Middle frontal gyrus (tissue), 1 donor: ENCODE measurements at regions not wholly inside any gene's neighbourhood (a gene's known extent, or its start where the extent isn't known, plus 50 kb on each side); places are given as distances from the start of the nearest gene placed in this dataset.
"Not testable (repeated sequence)": the region's sequence is repeated elsewhere in the genome, so short reads cannot be mapped to it uniquely, and the experiment has no call there.

ENCODE experiments used
- DNase-seq: peaks from one replicate; pipeline ENCODE4 v3.0.0-alpha.2; 2015; ENCODE audit warnings: low spot score; ENCODE audit errors: extremely low spot score

DNA sequence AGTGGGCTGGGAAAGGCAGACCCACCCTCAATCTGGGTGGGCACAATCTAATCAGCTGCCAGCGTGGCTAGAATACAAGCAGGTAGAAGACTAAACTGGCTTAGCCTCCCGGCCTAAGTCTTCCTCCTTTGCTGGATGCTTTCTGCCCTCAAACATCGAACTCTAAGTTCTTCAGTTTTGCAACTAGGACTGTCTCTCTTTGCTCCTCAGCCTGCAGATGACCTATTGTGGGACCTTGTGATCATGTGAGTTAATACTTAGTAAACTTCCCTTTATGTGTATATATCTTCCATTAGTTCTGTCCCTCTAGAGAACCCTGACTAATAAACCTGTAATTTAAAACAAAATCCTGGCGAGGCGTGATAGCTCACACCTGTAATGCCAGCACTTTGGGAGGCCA lies 51.8 kb upstream of the SLC39A8 start:
- not testable (repeated sequence) for DNase-seq

DNA sequence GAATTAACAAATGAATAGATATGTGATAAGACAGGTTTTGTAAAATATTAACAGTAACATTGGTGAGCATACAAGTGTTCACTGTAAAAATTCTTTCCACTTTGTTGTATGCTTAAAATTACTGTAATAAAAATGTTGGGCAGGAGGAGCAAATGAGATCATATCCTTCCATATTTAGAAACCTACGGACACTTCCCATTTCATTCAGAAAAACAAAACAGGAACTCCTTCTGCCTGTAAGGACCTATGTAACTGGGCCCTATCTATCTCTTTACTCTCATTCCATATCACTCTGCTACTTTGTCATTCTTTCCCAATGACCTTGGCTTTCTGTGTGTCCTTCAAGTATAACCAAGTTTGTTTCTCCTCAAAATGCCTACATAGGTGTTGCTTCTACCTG lies 53.7 kb upstream of the SLC39A8 start:
- no peak for DNase-seq

DNA sequence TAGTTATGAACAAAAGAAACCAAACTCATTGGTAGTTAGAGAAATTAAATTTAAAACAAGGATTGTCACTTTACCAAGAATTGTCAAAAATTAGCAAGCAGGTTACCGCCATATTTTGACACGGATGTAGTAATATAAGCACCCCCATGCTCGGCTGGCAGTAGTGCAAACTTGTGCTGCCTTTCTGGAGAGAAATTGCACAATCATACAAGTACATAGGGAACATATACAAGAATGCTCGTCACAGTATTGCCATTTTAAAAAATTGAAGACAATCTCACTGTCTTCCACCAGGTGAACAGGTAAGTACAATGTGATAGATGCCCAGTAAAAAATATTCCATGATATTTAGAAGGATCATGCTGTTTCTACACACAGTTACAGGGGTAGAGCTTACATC lies 55.6 kb upstream of the SLC39A8 start:
- no peak for DNase-seq

DNA sequence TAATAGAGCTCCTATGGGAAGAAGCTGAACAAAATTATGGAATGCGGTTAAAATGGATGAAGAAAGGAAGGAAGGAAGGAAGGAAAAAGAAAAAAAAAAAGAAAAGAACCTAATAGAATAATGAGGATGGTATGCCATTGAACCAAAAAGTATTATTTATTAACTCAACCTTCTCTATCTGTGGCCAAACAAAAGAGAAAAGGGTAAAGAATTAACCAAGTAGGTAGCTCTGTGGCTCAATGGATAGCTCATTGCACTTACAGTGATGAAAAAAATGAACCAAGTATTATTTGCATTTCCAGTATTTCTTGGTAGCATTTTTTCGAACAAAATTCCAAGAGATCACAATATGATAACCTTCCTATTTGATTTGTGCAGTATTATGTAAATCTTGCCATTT lies 56.9 kb upstream of the SLC39A8 start:
- DNase-seq: no peak

DNA sequence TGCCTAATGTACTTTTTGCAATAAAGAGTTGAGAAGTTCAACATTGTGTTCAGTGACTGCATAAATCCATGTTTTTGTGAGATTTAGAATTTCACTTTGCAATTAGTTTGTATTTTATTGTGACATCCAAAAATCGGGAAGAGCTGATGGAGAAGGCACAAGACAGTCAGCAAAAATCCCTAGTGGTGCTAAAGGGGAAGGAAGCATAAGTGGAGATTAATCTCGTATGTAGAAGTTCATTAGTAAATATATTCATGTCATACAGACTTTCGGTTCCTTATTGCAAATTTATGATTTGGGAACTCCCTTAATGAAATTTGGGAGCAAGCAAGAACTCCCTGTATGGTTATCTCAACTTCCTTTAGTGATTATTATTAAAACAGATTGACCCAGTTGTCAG lies 57.8 kb upstream of the SLC39A8 start:
- no peak for DNase-seq

DNA sequence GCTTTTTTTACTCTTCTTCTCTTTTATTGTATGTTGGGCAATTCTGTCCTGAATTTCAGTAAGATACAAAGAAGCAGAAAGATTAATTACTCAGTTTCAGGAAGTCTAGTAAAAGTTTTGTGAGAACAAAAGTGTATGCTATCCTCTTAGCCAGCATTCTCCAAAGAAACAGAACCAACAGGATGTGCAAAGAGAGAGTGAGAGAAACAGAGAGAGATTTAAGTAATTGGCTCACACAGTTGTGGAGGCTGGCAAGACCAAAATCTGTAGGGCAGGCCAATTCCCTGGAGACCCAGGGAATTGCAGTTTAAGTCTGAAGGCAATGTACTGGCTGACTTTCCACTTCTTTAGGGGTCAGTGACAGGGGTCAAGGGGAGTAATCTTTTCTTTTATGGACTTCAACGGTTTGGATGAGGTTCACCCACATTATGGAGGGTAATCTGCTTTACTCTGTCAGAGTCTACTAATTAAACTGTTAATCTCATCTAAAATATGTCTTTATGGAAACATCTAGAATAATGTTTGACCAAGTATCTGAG lies 59.2 kb upstream of the SLC39A8 start:
- no peak for DNase-seq

DNA sequence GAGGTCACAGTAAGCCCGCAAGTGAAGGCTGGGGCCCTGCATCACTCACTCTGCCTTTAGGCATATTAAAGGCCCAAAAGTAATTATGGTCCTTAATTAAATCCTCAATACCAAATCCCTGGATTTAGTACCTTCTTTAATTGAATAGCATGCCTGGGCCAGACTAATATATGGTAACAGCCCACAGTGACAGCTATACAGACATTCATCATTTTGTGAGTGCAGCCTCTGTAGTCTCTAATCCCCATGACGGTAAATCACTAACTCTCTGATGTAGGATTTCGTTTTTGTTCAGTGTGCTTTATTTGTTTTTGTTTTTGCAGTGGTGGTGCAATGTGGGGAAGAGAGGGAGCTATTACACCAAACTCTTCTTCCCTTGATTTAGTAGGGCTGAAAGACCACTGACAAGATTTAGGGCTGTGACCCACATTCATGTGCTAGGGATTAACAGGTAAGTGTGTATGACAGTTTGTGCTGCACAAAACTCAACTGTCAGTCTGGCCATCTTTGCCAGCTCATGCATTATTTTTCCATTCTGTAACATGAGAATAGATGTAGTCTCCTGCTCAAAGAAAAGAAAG lies 60.6 kb upstream of the SLC39A8 start:
- no peak for DNase-seq

DNA sequence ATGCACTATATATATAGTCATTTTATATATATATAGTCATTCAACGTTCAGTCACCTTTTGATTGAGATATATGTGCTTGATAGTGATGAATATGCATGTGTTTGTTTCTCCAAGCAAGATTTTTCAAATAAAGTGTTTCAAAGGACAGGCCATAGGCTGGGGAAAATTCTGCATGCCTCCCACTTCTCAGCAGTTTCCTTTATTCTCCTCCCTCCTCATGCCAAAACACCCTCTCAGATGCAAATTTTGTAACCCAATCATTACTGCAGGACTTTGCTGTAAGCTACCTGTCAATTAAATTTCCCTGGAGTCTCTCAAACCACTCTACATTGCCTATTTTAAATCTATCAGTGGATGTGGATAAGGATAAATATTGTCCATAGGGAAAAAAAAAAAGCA lies 65.6 kb upstream of the SLC39A8 start:
- DNase-seq: not testable (repeated sequence)

DNA sequence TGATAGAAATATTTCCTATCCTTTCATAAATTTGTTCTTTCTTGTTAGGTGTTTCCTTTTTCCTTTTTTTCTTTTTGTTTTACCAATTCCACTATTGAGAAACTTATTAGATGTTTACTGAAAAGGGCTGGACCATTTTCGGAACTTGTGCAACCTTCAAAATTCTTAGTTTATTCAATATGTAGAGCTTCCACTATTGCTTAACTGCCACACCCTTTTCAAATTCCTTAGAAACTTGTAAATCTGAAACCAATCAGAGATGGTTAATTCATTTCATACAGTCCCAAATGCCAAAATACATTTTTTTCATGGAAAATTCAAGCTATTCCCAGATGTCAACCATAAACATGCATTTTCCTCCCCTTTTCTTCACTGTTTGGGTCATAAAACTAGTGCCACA lies 66.1 kb upstream of the SLC39A8 start:
- no peak for DNase-seq

DNA sequence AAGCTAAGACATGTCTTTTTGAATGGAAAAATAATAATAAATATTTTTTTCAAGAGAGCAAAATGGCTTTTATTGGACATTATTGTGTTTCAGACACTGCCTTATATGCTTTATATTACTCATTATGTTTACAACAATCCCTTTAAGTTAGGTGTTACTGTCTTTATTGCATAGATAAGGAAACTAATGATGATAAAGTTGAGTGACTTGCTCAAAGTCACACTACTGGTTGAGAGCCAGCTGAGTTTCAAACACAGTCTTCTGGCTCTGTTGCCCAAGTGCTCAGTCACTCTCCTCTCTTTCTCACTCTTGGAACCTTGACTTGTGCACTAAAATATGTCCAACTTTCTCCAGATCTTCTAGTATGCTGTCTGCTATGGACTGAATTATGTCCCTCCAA lies 71.5 kb upstream of the SLC39A8 start:
- DNase-seq: no peak

DNA sequence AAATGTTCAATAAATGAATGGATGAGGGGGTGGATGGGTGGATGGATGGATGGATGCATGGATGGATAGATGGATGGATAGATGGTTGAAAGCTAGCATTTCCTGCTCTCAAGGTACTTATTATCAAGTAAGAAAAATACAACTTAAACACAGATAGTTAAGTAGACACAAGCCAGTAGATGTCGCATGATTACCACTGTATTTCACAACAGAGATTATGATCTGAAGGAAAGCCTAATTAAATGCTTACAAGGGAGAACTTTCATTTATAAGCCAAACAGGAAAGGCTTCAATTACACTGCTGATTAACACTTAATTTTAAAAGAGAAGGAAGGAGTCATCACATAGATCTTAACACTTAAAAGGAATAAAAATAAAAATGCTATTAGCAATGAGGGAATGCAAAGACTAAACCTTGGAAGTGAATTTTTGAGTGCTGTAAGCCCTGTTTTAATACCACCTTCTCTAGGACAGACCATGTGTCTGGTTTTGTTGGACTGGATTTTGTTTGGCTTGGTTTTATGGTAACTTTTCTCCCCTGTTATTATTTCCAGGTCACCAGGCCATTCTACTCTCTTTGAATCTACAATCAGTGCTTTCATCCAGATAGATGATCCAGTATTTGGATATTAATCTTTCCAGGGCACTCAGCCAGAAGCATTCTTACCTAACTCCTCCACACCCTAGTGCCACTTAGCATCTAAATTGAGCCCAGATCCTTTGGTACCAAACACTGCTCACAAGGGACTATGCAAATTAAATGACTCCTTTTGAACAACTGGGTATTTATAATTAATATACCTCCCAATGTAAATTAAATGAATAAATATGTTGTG lies 75.5 kb upstream of the SLC39A8 start:
- no peak for DNase-seq

DNA sequence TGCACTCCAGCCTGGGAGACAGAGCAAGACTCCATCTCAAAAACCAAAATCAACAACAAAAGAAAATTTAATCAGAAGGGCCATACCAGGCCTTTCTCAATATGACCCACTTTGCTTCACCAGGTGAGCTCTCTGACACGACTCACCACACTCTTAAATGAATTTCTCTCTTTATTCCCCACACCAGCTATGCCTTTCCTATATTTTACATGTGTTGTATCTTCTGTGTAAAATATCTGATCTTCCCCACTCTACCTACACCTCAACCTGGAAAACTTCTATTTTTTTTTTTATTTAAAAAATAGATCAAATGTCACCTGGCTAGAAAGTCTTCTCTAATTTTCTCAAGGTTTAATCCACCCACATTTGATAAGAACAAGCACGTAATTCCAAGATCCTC lies 77.6 kb upstream of the SLC39A8 start:
- no peak for DNase-seq

DNA sequence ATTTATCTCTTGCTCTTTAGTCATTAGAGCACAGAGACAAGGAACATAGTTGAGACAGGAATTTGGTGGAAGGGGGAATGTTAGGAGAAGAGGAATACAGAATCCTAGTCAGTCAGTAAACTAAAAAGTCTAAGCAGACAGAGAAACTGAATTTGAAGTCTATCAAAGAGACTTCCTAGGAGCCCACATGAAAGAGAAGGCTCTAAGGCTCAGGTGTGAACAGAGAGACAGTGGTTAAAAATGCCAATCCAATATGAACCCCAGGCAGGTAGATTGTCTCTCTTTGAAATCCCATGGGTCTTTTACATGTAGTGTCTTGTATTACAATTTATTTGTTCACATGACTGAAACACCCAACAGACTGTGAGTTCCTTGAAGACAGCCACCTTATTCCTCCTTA lies 77.8 kb upstream of the NFKB1 start:
- no peak for DNase-seq

DNA sequence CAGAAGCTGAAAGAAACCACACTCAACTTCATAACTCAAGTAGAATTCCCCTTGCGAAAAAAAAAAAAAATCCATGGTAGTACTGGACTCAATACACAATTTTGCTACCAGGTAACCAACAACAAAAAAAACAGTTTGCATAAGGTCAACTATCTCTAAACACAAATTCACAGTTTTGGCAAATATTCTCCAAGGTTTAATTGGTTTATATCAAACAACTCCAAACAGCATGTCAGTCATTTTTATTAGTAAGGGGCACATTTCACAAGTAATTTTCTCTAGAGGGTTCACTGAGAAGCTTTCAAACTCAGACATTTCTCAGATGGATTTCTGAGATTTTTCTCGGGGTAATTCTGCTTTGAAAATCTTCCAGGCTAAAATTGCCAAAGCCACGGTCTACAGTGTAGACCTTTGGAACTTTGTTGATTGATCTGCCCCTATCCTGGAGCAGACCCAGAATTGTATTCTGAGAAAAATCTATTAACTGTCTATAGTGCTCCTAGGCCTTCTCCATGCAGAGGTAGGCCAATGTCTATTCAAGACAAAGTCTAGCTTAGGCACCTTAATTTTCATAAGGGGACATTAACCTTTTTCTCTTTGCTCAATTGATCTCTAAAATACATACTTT lies 73.7 kb upstream of the NFKB1 start:
- DNase-seq: no peak

DNA sequence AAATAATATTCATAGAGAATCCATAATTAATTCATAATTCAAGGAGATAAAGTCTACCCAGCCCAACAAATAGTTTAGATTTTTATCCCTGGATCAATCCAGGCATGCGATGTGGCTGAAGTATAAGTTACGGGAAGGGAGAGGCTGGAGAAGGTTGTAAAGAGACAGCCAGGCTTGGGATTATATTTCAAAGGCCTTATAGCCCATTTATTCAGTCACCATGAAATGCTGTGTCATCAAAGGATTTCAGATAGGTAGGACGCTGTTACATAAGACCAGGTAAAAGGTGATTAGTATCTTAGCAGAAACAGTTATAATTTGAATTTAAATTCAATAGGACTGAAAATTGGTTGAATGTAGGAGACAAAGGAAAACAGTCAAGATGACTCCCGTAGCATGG lies 73.0 kb upstream of the NFKB1 start:
- no peak for DNase-seq

DNA sequence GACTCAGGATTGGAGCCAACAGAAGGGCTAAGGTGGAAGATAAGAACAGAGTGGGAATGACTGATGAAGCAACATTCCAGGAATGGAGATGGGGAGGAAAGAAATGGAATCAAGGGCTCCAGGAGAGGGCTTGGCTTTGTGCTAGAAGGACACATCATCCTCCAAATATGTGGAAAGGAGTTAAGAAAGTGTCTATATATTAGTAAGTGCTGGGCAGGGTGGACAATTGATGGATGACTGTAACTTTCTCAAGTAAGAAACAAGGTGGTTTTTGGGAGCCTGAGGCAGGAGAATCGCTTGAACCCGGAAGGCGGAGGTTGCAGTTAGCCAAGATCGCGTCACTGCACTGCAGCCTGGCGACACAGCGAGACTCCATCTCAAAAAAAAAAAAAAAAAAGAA lies 71.6 kb upstream of the NFKB1 start:
- DNase-seq: no peak

DNA sequence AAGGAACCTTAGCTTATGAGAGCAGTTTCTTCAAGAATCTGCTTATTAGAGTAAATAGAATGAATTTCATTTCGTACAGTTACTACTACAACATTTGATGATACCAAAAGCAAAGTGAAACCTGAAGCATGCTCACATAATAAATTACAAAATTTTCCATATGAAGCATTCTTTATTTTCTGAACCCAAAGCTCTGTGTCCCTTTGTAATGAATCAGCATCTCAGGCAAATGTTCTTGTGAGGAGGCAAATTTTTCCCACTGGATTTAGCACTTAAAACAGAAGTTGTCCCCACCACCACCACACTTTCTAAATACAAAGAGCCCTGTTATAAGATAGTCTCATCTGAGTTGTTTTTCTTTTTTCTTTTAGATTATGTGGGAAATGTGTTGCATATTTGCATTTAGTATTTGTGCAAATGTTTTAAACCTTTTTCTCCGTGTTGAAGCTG lies 70.7 kb upstream of the NFKB1 start:
- DNase-seq: peak; percentile 27

DNA sequence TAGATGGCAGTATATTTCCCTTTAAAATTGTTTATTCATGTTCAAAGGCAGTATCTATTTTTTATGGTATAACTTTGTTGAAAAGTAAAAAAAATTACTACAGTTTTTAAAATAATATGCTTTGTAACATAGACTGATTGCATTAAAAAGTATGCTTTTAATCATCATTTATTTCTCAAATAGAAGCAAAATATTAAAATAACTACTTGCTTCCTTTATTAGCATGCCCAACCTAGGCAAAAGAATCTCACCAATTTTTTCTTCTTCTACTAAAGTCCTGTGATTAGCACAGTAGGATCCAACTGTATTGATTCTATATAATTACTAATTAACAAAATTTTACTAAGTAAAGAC lies 69.6 kb upstream of the NFKB1 start:
- DNase-seq: no peak

DNA sequence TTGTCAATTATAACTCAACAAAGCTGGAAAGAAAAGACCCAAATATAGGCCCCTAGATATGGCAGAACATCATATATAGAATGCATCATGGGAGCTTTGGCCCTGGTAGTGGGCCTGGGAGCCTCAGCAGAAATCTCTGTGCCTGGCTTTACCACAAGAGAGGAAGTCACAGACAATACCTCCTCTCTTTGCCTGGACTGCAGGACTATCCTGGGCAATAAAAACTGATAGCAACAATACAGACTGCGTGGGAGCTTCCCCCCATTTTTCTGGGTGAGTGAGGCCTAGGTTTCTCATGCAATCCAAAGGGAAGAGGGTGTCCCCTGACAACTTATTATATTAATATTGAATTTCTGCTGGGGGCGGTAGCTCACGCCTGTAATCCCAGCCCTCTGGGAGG lies 64.0 kb upstream of the NFKB1 start:
- DNase-seq: no peak

DNA sequence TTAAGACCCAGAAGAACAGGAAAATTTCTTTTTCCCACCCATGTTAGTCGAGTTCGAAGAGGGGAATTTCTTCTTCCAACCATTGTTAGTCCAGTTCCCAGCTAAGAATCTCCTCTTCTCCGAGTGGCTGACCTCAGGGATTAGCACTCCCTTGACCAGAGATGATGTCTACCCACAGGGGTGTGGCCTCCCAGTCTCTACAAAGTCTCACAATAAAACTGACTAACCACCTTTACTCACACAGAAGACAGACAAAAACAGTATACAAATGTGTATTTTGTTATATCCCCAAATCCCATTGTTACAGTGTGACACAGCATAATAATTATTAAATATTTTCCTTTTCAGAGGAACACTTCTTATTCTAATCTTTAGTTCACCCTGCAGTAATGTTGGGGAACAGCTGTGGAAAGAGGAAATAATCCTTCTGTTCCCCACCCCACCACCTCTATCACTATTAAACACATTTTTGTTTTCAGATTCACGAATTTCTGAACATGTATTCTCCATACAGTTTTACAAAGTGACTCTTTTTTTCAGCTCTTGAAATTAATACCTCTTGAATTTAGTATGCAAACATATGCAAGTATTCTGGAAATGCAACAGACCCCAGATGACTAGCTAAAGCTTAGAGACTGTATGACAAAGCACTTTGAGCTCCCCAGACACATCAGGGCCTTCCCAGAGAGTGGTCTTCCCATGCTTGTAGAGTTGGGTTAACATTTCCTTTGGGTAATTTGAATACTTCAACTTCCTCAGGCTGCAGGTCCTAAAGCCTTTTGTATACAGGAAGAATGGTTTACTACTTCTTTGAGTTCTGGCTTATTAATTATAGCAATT lies 62.5 kb upstream of the NFKB1 start:
- no peak for DNase-seq

DNA sequence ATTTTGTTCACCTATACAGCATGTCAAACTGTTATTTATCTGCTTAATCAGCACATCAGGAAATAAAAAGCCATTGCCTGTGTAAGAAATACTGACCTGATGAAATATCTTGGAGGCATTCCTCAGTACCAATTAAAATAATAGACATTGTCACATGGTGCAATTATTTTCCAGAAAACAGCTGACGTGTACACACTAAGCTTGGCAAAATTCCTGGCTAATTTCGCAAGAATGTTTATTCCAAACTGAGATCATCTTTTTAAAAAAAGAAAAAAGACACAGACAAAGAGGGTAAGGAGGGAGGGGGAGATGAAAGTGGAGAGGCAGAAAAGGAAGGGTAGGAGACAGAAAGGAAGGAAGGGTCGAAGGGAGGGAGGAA lies 61.9 kb upstream of the NFKB1 start:
- no peak for DNase-seq

DNA sequence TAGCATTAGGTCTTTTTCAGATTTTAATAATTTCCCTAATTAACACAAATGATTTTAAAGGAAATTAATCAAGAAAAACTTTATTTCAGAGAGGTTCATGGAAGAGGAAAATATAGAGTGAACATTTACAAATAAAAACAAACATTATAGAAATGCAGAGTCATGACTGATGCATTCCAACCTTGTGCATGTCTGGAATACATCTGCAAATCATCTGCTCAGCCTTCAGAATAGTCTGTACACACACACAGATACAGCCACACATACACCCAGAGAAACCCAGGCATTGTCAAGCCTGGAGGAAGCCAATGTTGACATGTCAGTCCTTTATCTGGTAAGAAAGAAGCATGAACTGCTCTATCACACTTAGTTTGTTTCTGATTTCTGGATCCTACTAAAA lies 61.3 kb upstream of the NFKB1 start:
- no peak for DNase-seq
